GM20000 (cell line): ENCODE measurements at regions not wholly inside any gene's neighbourhood (a gene's known extent, or its start where the extent isn't known, plus 50 kb on each side); places are given as distances from the start of the nearest gene placed in this dataset.

Experiments used
- DNase-seq: peaks from one replicate; pipeline ENCODE4 v3.0.0; 2012; ENCODE audit warnings: low spot score
- TF ChIP-seq, protein P1 (sequence below): IDR thresholded peaks from 2 replicates; pipeline ENCODE4 v1.5.1; 2012; ENCODE audit warnings: mild to moderate bottlenecking, control low read depth; ENCODE audit errors: extremely low read depth, missing control alignments

DNA sequence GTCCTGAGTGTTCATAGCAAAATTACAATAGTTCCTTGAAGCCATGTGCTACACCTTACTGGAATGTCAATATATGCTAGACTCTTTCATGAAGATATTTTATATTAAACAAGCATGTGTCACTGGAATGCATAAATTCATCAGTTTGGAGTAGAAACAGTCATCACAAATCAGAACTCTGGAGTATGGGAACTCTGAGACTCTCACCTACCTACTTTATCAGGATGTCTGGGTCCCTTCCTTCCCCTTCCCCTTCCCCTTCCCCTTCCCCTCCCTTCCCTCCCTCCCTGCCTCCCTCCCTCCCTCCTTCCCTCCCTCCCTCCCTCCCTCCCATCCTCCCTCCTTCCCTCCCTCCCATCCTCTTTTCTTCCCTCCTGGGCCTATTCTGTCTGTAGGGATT is 144.7 kb upstream of the PEX5L start:
- DNase-seq, result no peak
- TF ChIP-seq, protein P1, sequence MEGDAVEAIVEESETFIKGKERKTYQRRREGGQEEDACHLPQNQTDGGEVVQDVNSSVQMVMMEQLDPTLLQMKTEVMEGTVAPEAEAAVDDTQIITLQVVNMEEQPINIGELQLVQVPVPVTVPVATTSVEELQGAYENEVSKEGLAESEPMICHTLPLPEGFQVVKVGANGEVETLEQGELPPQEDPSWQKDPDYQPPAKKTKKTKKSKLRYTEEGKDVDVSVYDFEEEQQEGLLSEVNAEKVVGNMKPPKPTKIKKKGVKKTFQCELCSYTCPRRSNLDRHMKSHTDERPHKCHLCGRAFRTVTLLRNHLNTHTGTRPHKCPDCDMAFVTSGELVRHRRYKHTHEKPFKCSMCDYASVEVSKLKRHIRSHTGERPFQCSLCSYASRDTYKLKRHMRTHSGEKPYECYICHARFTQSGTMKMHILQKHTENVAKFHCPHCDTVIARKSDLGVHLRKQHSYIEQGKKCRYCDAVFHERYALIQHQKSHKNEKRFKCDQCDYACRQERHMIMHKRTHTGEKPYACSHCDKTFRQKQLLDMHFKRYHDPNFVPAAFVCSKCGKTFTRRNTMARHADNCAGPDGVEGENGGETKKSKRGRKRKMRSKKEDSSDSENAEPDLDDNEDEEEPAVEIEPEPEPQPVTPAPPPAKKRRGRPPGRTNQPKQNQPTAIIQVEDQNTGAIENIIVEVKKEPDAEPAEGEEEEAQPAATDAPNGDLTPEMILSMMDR, result no peak

DNA sequence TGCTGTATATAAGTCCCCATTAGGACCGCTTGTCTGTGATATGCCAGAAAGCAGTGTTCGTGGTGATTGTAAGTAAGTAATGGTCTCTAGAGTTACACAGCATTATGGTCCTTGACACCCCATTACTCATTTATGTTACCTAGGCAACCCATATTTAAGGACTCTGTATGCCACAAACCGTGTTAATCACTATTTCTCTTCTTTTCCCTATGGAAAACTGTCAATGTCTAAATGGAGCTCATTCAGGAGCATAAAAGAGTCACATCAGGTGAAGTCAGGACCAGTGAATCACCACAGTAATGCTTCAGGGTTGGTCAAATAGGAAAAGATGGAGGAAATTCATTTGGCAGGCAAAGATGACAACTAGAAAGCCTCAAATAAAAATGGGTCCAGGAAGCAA is 146.6 kb upstream of the PEX5L start:
- no peak for DNase-seq

DNA sequence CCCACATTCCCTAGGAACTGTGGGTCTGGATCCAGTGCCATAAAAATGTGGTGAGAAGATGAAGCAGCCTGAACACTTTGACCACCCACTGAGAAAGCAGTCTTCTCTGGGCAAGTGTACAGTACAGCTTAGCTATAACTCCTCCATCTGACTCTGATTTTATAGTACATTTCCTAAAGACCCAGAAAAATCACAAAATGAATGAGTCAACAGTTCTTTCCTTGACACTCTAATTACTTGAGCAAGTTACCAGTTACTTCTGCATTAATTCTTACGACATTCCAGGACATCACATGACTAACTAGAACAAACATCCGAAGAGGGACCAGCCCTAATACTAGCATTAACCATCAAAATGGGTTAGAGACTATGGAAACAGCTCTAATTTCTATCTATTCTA is 148.1 kb upstream of the PEX5L start:
- no peak for DNase-seq
- TF ChIP-seq, protein P1, result no peak

More for the DNA sequence above, 146.6 kb upstream of the PEX5L start:
- TF ChIP-seq, protein P1, result no peak

DNA sequence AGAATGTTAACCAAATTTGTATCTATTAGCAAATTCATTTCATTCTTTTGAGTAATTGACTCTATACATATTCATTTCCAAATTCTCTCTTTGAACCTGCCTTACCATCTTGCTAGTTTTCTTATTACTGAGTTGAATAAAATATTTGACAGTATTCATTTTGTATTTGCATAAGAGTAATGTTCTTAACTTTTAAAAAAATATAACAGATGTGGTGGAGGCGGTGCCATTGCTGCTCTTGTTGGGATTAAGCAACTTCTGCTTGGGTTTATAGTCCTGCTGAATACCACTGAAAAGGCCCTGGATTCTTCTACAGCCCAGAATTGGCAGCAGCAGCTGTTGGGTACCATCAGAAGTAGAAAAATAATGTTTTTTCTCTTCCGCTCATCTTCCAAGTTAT is 148.9 kb upstream of the PEX5L start:
- no peak for DNase-seq
- TF ChIP-seq, protein P1, result no peak

DNA sequence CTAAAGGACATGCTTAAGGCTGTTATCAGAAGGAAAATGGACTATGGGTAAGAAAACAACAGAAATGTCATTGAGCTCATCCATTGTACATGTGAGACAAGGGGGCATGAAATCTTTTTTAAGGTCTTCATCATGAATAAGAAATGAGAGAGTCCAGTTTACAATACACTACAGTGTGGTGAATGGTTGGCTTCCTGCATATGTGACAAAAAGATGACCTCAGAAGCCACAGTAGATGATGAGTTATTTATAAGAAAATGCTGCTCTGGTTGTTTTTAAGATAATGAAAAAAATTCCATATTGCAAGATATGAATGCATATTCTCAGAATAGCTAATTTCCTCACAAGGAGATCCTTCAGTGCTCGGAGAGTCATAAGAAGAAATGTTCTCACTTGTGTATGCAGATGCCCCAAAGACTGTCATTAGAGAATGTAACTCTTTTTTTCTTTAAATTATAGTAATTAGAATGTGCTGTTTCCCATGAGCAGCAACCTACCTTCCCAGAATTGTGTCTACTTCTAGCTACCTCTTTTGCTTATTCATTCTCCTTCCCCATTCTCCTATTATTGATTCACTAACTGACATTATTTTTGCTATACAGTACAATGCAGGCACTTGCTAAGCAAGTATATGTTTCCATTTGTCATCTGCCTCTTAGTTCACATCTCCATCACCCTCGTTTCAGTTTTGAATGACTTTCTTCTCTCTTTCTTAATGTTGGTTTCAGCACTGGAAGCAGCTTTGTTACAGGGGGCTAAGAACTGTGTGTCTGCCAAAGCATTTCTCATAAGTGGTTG is 152.0 kb upstream of the PEX5L start:
- TF ChIP-seq, protein P1, result no peak

DNA sequence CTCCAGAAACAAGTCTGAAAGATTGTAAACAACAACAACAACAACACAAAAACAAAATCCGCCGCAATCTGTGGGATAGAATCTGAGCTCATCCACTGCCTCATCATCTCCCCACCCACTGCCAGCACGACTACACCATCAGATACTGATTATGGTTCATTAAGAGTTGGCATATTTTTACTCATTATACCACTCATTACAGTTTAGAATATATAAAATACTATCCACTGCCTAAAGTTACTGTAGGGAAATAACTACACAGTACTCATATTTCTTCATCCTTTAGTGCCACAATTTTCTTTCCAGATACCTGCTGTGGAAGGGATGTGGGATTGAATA is 152.5 kb upstream of the PEX5L start:
- no peak for DNase-seq
- TF ChIP-seq, protein P1, result no peak

More for the DNA sequence above, 152.0 kb upstream of the PEX5L start:
- no peak for DNase-seq

DNA sequence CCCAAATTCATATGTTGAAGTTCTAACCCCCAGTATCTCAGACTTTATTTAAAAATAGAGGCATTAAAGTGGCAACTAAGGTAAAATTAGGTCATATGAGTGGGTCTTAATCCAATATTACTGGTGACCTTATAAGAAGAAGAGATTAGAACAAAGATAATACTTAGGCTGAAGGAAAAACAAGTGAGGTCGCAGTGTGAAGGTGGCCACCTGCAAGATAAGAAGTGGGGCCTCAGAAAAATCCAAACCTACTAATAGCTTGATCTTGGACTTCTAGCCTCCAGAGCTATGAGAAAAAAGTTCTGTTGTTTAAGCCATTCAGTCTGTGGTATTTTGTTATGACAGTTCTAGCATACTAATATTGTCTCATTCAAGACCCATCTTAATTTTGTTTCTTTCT is 159.9 kb upstream of the PEX5L start:
- TF ChIP-seq, protein P1, result no peak
- DNase-seq, result no peak
